HG02763 (cell line): ENCODE measurements at regions not wholly inside any gene's neighbourhood (a gene's known extent, or its start where the extent isn't known, plus 50 kb on each side); places are given as distances from the start of the nearest gene placed in this dataset.
"Not testable (repeated sequence)": the region's sequence is repeated elsewhere in the genome, so short reads cannot be mapped to it uniquely, and the experiment has no call there.

Experiments used
- ATAC-seq: cut with Tn5 transposase; IDR thresholded peaks from one replicate; pipeline ENCODE4 v1.9.1; 2021; ENCODE audit warnings: mild to moderate bottlenecking, moderate library complexity; ENCODE audit not compliant: unreplicated experiment

GRCh38 chr1:201719812-201720521 lies 109.0 kb upstream of the IPO9 start:
- ATAC-seq: no peak

GRCh38 chr1:201720522-201720844 lies 108.5 kb upstream of the IPO9 start:
- ATAC-seq: no peak

GRCh38 chr1:201721082-201722049 lies 107.6 kb upstream of the IPO9 start:
- no peak for ATAC-seq

- no peak for ATAC-seq
Observed at GRCh38 chr1:201724039-201724765, 104.8 kb upstream of the IPO9 start.

- no peak for ATAC-seq
Observed at GRCh38 chr1:201724766-201725118, 104.2 kb upstream of the IPO9 start.

GRCh38 chr1:201726700-201727099 lies 102.3 kb upstream of the IPO9 start:
- ATAC-seq: no peak

GRCh38 chr1:201728731-201729130 lies 100.2 kb upstream of the IPO9 start:
- no peak for ATAC-seq

- ATAC-seq: no peak
Observed at GRCh38 chr1:201729973-201730608, 98.9 kb upstream of the IPO9 start.

GRCh38 chr1:201730611-201731010 lies 98.3 kb upstream of the IPO9 start:
- ATAC-seq: no peak

- ATAC-seq: no peak
Observed at GRCh38 chr1:201731142-201731541, 97.8 kb upstream of the IPO9 start.

GRCh38 chr1:201731592-201731991 lies 97.4 kb upstream of the IPO9 start:
- no peak for ATAC-seq

- ATAC-seq: no peak
Observed at GRCh38 chr1:201732351-201732750, 96.6 kb upstream of the IPO9 start.

- not testable (repeated sequence) for ATAC-seq
Observed at GRCh38 chr1:201734221-201734620, 94.7 kb upstream of the IPO9 start.

- ATAC-seq: no peak
Observed at GRCh38 chr1:201734786-201735185, 94.2 kb upstream of the IPO9 start.

- ATAC-seq: no peak
Observed at GRCh38 chr1:201736707-201737320, 92.1 kb upstream of the IPO9 start.

- ATAC-seq: no peak
Observed at GRCh38 chr1:201737352-201738060, 91.5 kb upstream of the IPO9 start.

- no peak for ATAC-seq
Observed at GRCh38 chr1:201739080-201739479, 89.9 kb upstream of the IPO9 start.

- no peak for ATAC-seq
Observed at GRCh38 chr1:201739492-201740085, 89.4 kb upstream of the IPO9 start.

GRCh38 chr1:201740086-201740541 lies 88.8 kb upstream of the IPO9 start:
- no peak for ATAC-seq
